Body of pancreas (tissue), 4 donors: ENCODE measurements at regions not wholly inside any gene's neighbourhood (a gene's known extent, or its start where the extent isn't known, plus 50 kb on each side); places are given as distances from the start of the nearest gene placed in this dataset.

Experiments used
- POLR2A ChIP-seq, 3 donors: fragments of 450-650 bp; IDR thresholded peaks; one replicate each; pipeline ENCODE4 v1.6.1; 2016; ENCODE audit warnings: antibody characterized with exemption in 3 of 3, mild to moderate bottlenecking in 2 of 3
- TF ChIP-seq, protein P1 (sequence below), 7 experiments: fragments of 450-650 bp in 4 of 7; fragments of 200-600 bp in 3 of 7; sonication (generic) in 3 of 7; IDR thresholded peaks; one replicate each; pipeline ENCODE4 v1.5.1; 2016 to 2019; ENCODE audit warnings: antibody characterized with exemption in 7 of 7

DNA sequence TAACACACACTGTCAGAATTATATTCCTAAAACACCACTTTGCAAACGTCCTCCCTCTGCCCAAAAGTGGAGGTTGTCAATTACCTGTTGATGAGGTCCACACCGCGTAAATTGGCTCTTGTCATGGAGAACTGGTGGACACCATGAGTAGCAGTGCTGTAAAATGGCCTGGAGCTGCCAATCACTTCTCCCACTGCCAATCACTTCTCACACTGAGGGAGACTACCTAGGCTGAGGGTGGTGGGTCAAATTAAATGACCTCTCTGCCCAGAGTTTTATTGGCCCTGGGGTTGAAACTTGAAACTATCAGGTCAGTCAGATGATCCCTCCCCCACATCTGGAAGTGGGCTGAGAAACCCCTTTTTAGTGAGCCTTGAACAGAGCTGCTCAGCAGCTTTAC lies 89.6 kb downstream of the SOWAHC start:
- TF ChIP-seq, protein P1, sequence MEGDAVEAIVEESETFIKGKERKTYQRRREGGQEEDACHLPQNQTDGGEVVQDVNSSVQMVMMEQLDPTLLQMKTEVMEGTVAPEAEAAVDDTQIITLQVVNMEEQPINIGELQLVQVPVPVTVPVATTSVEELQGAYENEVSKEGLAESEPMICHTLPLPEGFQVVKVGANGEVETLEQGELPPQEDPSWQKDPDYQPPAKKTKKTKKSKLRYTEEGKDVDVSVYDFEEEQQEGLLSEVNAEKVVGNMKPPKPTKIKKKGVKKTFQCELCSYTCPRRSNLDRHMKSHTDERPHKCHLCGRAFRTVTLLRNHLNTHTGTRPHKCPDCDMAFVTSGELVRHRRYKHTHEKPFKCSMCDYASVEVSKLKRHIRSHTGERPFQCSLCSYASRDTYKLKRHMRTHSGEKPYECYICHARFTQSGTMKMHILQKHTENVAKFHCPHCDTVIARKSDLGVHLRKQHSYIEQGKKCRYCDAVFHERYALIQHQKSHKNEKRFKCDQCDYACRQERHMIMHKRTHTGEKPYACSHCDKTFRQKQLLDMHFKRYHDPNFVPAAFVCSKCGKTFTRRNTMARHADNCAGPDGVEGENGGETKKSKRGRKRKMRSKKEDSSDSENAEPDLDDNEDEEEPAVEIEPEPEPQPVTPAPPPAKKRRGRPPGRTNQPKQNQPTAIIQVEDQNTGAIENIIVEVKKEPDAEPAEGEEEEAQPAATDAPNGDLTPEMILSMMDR (IDR thresholded peaks at IDR 0.05): no peak
- TF ChIP-seq POLR2A (IDR thresholded peaks at IDR 0.05): no peak
